ENCODE measurements at regions not wholly inside any gene's neighbourhood (a gene's known extent, or its start where the extent isn't known, plus 50 kb on each side); places are given as distances from the start of the nearest gene placed in this dataset.

DNA sequence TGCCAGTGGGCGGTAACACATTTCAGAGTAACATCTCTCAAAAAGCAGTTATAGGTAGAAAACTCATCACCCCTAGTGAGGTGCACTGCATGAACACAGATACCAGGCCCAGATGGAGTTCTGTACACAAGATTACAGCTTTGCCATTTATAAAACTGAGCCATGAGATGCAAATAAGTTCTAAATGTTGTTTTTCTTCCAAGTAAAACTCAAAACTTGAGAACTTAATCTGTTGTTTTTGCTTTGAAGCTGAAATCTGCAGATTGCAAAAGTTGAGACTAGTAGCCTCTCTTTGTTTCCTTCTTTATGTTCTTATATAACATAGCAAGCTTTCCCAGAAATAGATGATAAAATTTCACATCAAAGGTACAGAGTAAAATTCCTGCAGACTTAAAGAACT, 434.1 kb downstream of the PLK2 start:
- ChIA-PET POLR2A (no interaction called here), CTCF (no interaction called here)
- H3K9me3 ChIP-seq (ENCODE audit: low read length): no peaks in the 10 kb centered on the region

DNA sequence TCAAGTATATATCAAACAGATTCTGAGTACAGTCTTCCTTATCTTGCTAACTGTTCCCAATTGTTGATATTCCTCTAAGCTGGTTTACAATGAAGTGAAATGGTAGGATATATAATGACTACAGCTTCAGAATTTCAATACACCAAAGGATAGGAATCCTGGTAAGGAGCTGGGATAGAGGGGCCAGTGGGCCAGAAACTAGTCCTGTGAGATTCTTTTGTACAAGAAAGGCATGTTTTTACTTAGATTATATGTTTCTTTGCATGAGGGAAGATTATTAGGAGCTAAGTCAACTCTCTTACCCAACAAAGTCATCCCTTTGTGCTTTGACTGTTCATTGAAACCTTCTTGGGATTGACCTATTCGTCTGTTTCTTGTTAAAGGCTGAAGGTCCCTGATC, 435.7 kb downstream of the PLK2 start:
- Histone ChIP-seq H3K4me1 (ENCODE audit: insufficient read depth, low read length) (no peaks in the 10 kb centered on the region), H3K27ac (ENCODE audit: low read depth, low read length) (no peak overlapping the region), H3K27me3 (ENCODE audit: insufficient read depth, low read length, poor library complexity, severe bottlenecking) (no peaks in the 10 kb centered on the region), H3K36me3 (ENCODE audit: insufficient read depth, low read length) (no peaks in the 10 kb centered on the region), H3K9me3 (ENCODE audit: low read length) (no peaks in the 10 kb centered on the region), H3K4me3 (ENCODE audit: low read length) (no peak overlapping the region)
- ChIA-PET POLR2A (no interaction called here), CTCF (no interaction called here)
- no peak overlapping the region for H3K27ac Mint-ChIP-seq
- H3K9me3 Mint-ChIP-seq: peaks cover 0 to 3% (median 0%) of the 10 kb centered on the region in 5 donors
- H3K4me1 Mint-ChIP-seq: no peaks in the 10 kb centered on the region
- peaks cover 0 to 4% of the 10 kb centered on the region in 2 donors for H3K27me3 Mint-ChIP-seq
- DNase-seq: no peak
- no peak overlapping the region for H3K4me3 Mint-ChIP-seq
- no peaks in the 10 kb centered on the region for H3K36me3 Mint-ChIP-seq

More for the DNA sequence above, 434.1 kb downstream of the PLK2 start:
- Histone ChIP-seq H3K27me3 (ENCODE audit: insufficient read depth, low read length, poor library complexity, severe bottlenecking) (no peaks in the 10 kb centered on the region), H3K4me3 (ENCODE audit: low read length) (no peak overlapping the region), H3K36me3 (ENCODE audit: insufficient read depth, low read length) (no peaks in the 10 kb centered on the region), H3K4me1 (ENCODE audit: insufficient read depth, low read length) (no peaks in the 10 kb centered on the region), H3K27ac (ENCODE audit: low read depth, low read length) (no peak overlapping the region)
- H3K36me3 Mint-ChIP-seq: no peaks in the 10 kb centered on the region
- DNase-seq: no peak
- H3K4me3 Mint-ChIP-seq: no peak overlapping the region
- H3K27ac Mint-ChIP-seq: no peak overlapping the region
- peaks cover 0 to 3% (median 0%) of the 10 kb centered on the region in 5 donors for H3K9me3 Mint-ChIP-seq
- H3K4me1 Mint-ChIP-seq: no peaks in the 10 kb centered on the region
- peaks cover 0 to 4% of the 10 kb centered on the region in 2 donors for H3K27me3 Mint-ChIP-seq

DNA sequence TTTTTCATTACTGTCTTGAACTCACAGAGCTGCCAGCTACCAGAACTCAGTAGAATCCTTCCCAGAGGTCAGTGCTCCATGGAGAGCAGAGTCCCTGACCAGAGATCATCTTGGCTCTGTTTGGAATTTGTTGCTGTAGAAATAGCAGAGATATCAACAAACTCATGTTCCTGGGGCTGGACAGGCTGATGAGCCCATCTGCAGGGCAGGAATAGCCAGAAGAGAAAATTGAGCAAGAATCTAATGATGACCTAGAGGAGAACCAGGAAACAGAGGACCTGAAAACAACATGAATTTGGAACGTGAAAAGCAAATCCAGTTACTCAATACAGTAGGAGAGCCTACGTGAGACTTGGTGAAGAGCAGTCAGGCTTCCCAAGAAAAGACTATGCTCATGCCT, 437.8 kb downstream of the PLK2 start:
- POLR2A ChIA-PET: no interaction called here
- Histone ChIP-seq H3K4me3 (ENCODE audit: low read length) (no peak overlapping the region), H3K36me3 (ENCODE audit: insufficient read depth, low read length) (no peaks in the 10 kb centered on the region), H3K4me1 (ENCODE audit: insufficient read depth, low read length) (no peaks in the 10 kb centered on the region), H3K27me3 (ENCODE audit: insufficient read depth, low read length, poor library complexity, severe bottlenecking) (no peaks in the 10 kb centered on the region), H3K9me3 (ENCODE audit: low read length) (no peaks in the 10 kb centered on the region), H3K27ac (ENCODE audit: low read depth, low read length) (no peak overlapping the region)
- Mint-ChIP-seq H3K4me3 (no peak overlapping the region), H3K27ac (no peak overlapping the region), H3K4me1 (no peaks in the 10 kb centered on the region), H3K9me3 (peaks cover 0 to 3% (median 0%) of the 10 kb centered on the region in 5 donors), H3K27me3 (peaks cover 0 to 4% of the 10 kb centered on the region in 2 donors), H3K36me3 (no peaks in the 10 kb centered on the region)
- no peak for DNase-seq
- CTCF ChIA-PET: no interaction called here

DNA sequence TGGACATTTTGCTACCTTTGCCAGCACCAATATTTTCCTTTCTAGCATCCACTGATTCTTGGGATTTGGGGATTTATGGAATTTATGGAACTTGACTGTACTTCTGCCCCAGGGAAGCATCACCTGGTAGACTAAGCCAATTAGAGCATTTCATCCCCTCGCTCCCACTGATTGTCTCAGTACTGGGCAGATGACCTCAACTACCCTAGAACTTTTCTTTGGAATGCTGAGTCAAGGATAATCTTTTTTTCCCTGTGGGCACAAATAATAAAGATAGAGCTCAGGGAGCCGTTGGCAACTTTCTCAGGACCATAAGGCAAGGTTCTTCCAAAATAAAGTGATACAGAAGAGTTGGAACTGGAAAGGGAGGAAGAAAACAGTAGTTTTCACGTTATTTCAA, 438.4 kb downstream of the PLK2 start:
- Mint-ChIP-seq H3K4me3 (no peak overlapping the region), H3K36me3 (no peaks in the 10 kb centered on the region), H3K27me3 (peaks cover 0 to 4% of the 10 kb centered on the region in 2 donors), H3K27ac (no peak overlapping the region), H3K4me1 (no peaks in the 10 kb centered on the region), H3K9me3 (peaks cover 0 to 3% (median 0%) of the 10 kb centered on the region in 5 donors)
- Histone ChIP-seq H3K27ac (ENCODE audit: low read depth, low read length) (no peak overlapping the region), H3K36me3 (ENCODE audit: insufficient read depth, low read length) (no peaks in the 10 kb centered on the region), H3K27me3 (ENCODE audit: insufficient read depth, low read length, poor library complexity, severe bottlenecking) (no peaks in the 10 kb centered on the region), H3K9me3 (ENCODE audit: low read length) (no peaks in the 10 kb centered on the region), H3K4me1 (ENCODE audit: insufficient read depth, low read length) (no peaks in the 10 kb centered on the region), H3K4me3 (ENCODE audit: low read length) (no peak overlapping the region)
- CTCF ChIA-PET: no interaction called here
- POLR2A ChIA-PET: no interaction called here
- DNase-seq: no peak

GRCh38 chr5:58019614-58020013, 440.3 kb downstream of the PLK2 start:
- H3K36me3 ChIP-seq (ENCODE audit: insufficient read depth, low read length): no peaks in the 10 kb centered on the region
- H3K27me3 ChIP-seq (ENCODE audit: insufficient read depth, low read length, poor library complexity, severe bottlenecking): no peaks in the 10 kb centered on the region
- POLR2A ChIA-PET: no interaction called here
- CTCF ChIA-PET: no interaction called here
- no peak for DNase-seq
- H3K36me3 Mint-ChIP-seq: no peaks in the 10 kb centered on the region
- H3K4me3 Mint-ChIP-seq: no peak overlapping the region
- peaks cover 0 to 2% (median 0%) of the 10 kb centered on the region in 5 donors for H3K9me3 Mint-ChIP-seq
- H3K27ac ChIP-seq (ENCODE audit: low read depth, low read length): no peak overlapping the region
- H3K4me1 Mint-ChIP-seq: no peaks in the 10 kb centered on the region
- no peaks in the 10 kb centered on the region for H3K9me3 ChIP-seq (ENCODE audit: low read length)
- H3K4me3 ChIP-seq (ENCODE audit: low read length): no peak overlapping the region
- H3K27me3 Mint-ChIP-seq: peaks cover 0 to 4% of the 10 kb centered on the region in 2 donors
- H3K4me1 ChIP-seq (ENCODE audit: insufficient read depth, low read length): no peaks in the 10 kb centered on the region
- no peak overlapping the region for H3K27ac Mint-ChIP-seq

DNA sequence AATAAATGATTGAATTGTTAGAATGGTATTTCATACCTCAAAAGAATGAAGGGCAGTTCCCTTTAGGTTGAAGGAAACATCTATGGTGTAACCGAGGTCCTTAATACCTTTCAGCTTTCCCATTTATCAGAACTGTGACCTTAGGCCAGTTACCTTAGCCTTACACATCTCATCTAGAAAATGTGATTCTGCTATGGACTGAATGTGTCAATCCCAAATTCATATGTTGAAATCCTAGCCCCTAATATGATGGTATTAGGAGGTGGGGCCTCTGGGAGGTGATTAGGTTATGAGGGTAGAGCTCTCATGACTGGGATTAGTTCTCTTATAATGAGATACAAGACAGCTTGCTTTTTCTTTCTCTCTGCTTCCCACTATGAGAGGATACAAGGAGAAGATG, 441.9 kb downstream of the PLK2 start:
- DNase-seq: no peak
- Histone ChIP-seq H3K36me3 (ENCODE audit: insufficient read depth, low read length) (no peaks in the 10 kb centered on the region), H3K9me3 (ENCODE audit: low read length) (no peaks in the 10 kb centered on the region), H3K27ac (ENCODE audit: low read depth, low read length) (no peak overlapping the region), H3K4me3 (ENCODE audit: low read length) (no peak overlapping the region), H3K4me1 (ENCODE audit: insufficient read depth, low read length) (no peaks in the 10 kb centered on the region), H3K27me3 (ENCODE audit: insufficient read depth, low read length, poor library complexity, severe bottlenecking) (no peaks in the 10 kb centered on the region)
- ChIA-PET POLR2A (no interaction called here), CTCF (no interaction called here)
- Mint-ChIP-seq H3K9me3 (peaks cover 0 to 2% (median 0%) of the 10 kb centered on the region in 5 donors), H3K27me3 (peaks cover 0 to 4% of the 10 kb centered on the region in 2 donors), H3K4me3 (no peak overlapping the region), H3K36me3 (no peaks in the 10 kb centered on the region), H3K4me1 (no peaks in the 10 kb centered on the region), H3K27ac (no peak overlapping the region)

GRCh38 chr5:58016877-58017276, 443.0 kb downstream of the PLK2 start:
- POLR2A ChIA-PET: no interaction called here
- Histone ChIP-seq H3K27ac (ENCODE audit: low read depth, low read length) (no peak overlapping the region), H3K9me3 (ENCODE audit: low read length) (no peaks in the 10 kb centered on the region), H3K36me3 (ENCODE audit: insufficient read depth, low read length) (no peaks in the 10 kb centered on the region), H3K27me3 (ENCODE audit: insufficient read depth, low read length, poor library complexity, severe bottlenecking) (no peaks in the 10 kb centered on the region), H3K4me3 (ENCODE audit: low read length) (no peak overlapping the region), H3K4me1 (ENCODE audit: insufficient read depth, low read length) (no peaks in the 10 kb centered on the region)
- no peak for DNase-seq
- H3K9me3 Mint-ChIP-seq: peaks cover 0 to 2% (median 0%) of the 10 kb centered on the region in 5 donors
- H3K27ac Mint-ChIP-seq: no peak overlapping the region
- no peaks in the 10 kb centered on the region for H3K36me3 Mint-ChIP-seq
- no peak overlapping the region for H3K4me3 Mint-ChIP-seq
- peaks cover 0 to 2% of the 10 kb centered on the region in 2 donors for H3K27me3 Mint-ChIP-seq
- CTCF ChIA-PET: no interaction called here
- no peaks in the 10 kb centered on the region for H3K4me1 Mint-ChIP-seq

- Histone ChIP-seq H3K4me3 (ENCODE audit: low read length) (no peak overlapping the region), H3K4me1 (ENCODE audit: insufficient read depth, low read length) (no peaks in the 10 kb centered on the region), H3K9me3 (ENCODE audit: low read length) (no peaks in the 10 kb centered on the region), H3K27ac (ENCODE audit: low read depth, low read length) (no peak overlapping the region), H3K36me3 (ENCODE audit: insufficient read depth, low read length) (no peaks in the 10 kb centered on the region), H3K27me3 (ENCODE audit: insufficient read depth, low read length, poor library complexity, severe bottlenecking) (no peaks in the 10 kb centered on the region)
- POLR2A ChIA-PET: no interaction called here
- peaks cover 0 to 2% (median 0%) of the 10 kb centered on the region in 5 donors for H3K9me3 Mint-ChIP-seq
- DNase-seq: no peak
- H3K36me3 Mint-ChIP-seq: no peaks in the 10 kb centered on the region
- H3K27ac Mint-ChIP-seq: no peak overlapping the region
- no peaks in the 10 kb centered on the region for H3K4me1 Mint-ChIP-seq
- CTCF ChIA-PET: no interaction called here
- H3K4me3 Mint-ChIP-seq: no peak overlapping the region
- peaks cover 0 to 1% of the 10 kb centered on the region in 2 donors for H3K27me3 Mint-ChIP-seq
Observed at GRCh38 chr5:58016358-58016757, 443.5 kb downstream of the PLK2 start.

- Histone ChIP-seq H3K4me3 (ENCODE audit: low read length) (no peak overlapping the region), H3K9me3 (ENCODE audit: low read length) (no peaks in the 10 kb centered on the region), H3K27me3 (ENCODE audit: insufficient read depth, low read length, poor library complexity, severe bottlenecking) (no peaks in the 10 kb centered on the region), H3K4me1 (ENCODE audit: insufficient read depth, low read length) (no peaks in the 10 kb centered on the region), H3K36me3 (ENCODE audit: insufficient read depth, low read length) (no peaks in the 10 kb centered on the region), H3K27ac (ENCODE audit: low read depth, low read length) (no peak overlapping the region)
- Mint-ChIP-seq H3K27ac (no peak overlapping the region), H3K9me3 (no peaks in the 10 kb centered on the region), H3K27me3 (no peaks in the 10 kb centered on the region), H3K36me3 (no peaks in the 10 kb centered on the region), H3K4me3 (no peak overlapping the region), H3K4me1 (no peaks in the 10 kb centered on the region)
- no peak for DNase-seq
- POLR2A ChIA-PET: no interaction called here
- CTCF ChIA-PET: no interaction called here
Observed at GRCh38 chr5:58015175-58015574, 444.7 kb downstream of the PLK2 start.

Data from CD8-positive, alpha-beta memory T cell (primary cell).